ENCODE measurements at regions not wholly inside any gene's neighbourhood (a gene's known extent, or its start where the extent isn't known, plus 50 kb on each side); places are given as distances from the start of the nearest gene placed in this dataset.

DNA sequence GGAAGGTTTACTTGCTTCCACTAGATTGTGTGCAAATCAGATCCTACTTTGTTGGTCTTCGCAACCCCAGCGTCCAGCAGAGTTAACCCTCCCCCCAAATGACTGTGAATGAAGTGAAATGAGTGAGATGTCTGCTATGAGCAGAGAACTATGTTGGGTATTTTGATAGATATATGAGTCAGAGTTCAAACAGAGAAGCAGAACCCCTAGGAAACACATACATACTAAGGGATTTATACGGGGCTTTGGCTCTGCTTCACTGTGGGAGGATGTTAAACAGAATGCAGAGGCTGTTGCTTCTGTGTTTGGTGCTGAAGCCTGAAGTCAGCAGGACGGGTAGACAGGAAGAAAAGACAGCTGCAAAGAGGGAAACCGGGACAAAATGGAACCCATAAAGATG is 197.0 kb downstream of the MZT1 start:
- no peak for TF ChIP-seq CTCF (IDR thresholded peaks at IDR 0.05)
- TF ChIP-seq POLR2A (IDR thresholded peaks at IDR 0.05) = no peak

All from Peyer's patch (tissue), 4 donors.